OCI-LY3 (cell line): ENCODE measurements at regions not wholly inside any gene's neighbourhood (a gene's known extent, or its start where the extent isn't known, plus 50 kb on each side); places are given as distances from the start of the nearest gene placed in this dataset.

Source experiments
- EZH2phosphoT487 ChIP-seq: fragments of 200-600 bp; shearing (Covaris generic); IDR thresholded peaks from 2 replicates; pipeline ENCODE4 v1.6.1; 2018; ENCODE audit warnings: antibody characterized with exemption, mixed run types, low read depth
- TF ChIP-seq, protein P1 (sequence below): fragments of 200-600, 300-600 bp; sonication (generic); IDR thresholded peaks from 2 replicates; pipeline ENCODE4 v1.5.1; 2014; ENCODE audit warnings: antibody characterized with exemption, low read length, low read depth

GRCh38 chr2:220096406-220096805, 469.0 kb downstream of the SLC4A3 start:
- TF ChIP-seq, protein P1, sequence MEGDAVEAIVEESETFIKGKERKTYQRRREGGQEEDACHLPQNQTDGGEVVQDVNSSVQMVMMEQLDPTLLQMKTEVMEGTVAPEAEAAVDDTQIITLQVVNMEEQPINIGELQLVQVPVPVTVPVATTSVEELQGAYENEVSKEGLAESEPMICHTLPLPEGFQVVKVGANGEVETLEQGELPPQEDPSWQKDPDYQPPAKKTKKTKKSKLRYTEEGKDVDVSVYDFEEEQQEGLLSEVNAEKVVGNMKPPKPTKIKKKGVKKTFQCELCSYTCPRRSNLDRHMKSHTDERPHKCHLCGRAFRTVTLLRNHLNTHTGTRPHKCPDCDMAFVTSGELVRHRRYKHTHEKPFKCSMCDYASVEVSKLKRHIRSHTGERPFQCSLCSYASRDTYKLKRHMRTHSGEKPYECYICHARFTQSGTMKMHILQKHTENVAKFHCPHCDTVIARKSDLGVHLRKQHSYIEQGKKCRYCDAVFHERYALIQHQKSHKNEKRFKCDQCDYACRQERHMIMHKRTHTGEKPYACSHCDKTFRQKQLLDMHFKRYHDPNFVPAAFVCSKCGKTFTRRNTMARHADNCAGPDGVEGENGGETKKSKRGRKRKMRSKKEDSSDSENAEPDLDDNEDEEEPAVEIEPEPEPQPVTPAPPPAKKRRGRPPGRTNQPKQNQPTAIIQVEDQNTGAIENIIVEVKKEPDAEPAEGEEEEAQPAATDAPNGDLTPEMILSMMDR, result no peak
- no peak for TF ChIP-seq EZH2phosphoT487
